GM18870 (cell line): ENCODE measurements at regions not wholly inside any gene's neighbourhood (a gene's known extent, or its start where the extent isn't known, plus 50 kb on each side); places are given as distances from the start of the nearest gene placed in this dataset.
"Not testable (repeated sequence)": the region's sequence is repeated elsewhere in the genome, so short reads cannot be mapped to it uniquely, and the experiment has no call there.

Experiments
- ATAC-seq: cut with Tn5 transposase; IDR thresholded peaks from one replicate; pipeline ENCODE4 v1.9.1; 2021; ENCODE audit warnings: moderate library complexity; ENCODE audit not compliant: unreplicated experiment

DNA sequence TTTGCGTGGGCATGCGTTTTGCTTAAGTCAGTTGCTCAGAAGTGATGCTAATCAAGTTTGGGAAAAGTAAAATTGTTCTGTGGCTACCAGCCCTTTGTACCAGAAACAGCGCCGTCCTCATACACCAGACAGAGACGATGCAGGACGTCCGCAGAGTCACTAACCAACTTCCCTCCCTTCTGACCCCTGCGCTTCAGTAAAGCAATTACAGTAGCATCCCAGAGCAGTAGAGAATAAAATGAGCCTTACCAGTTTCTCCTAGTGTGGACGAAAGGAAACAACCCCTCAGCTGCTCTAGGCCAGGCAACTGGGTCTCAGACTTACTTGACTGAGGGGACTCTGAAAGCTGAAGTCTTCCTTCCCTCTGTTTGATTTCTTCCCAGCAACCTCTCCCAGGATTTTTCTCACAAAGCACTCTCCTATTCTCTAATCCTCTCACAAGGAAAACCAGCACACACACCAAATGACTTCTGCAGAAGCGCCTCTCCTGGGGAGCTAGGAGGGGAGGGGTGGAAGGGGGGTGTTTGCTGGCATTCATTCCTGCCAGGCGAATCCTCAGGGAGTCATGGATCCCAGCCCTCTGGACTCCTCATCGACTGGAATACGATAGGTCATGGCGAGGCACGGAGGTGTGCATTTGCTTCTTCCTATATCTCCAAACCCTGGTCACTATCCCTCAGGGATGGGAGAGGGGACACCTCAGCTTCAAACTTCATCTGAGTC is 56.0 kb upstream of the MID1 start:
- no peak for ATAC-seq

GRCh38 chrX:10677490-10677889 is 57.1 kb upstream of the MID1 start:
- ATAC-seq = no peak

- no peak for ATAC-seq
Observed at GRCh38 chrX:10679387-10679786, 59.0 kb upstream of the MID1 start.

DNA sequence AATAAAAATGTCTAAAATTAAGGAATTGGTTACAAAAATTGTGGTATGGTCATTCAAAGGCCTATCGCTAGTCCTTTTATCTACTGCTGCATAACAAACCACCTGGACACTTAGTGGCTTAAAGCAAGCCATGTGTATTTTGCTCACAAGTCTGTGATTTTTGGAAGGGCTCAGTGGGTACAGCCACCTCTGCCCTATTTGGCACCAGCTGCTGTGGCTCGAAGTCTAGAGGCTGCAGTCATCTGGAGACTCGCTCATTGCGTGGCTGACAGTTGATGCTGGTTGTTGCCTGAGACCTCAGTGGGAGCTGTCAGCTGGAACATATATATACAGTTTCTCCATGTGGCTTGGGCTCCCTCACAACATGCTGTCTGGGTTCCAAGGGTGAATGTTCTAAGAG is 60.8 kb upstream of the MID1 start:
- ATAC-seq = no peak

DNA sequence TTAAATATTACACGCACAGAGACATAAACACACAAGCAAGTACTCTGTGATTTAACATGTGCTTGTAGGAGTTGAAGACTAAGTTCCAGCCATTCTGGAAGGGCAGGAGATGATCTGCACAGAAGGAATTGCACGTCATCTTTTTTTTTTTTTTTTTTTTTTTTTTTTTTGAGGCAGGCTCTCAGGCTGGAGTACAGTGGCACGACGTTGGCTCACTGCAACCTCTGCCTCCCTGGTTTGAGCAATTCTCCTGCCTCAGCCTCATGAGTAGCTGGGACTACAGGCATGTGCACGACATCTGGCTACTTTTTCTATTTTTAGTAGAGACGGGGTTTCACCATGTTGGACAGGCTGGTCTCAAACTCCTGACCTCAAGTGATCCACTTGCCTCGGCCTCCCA is 63.2 kb upstream of the MID1 start:
- ATAC-seq = not testable (repeated sequence)

DNA sequence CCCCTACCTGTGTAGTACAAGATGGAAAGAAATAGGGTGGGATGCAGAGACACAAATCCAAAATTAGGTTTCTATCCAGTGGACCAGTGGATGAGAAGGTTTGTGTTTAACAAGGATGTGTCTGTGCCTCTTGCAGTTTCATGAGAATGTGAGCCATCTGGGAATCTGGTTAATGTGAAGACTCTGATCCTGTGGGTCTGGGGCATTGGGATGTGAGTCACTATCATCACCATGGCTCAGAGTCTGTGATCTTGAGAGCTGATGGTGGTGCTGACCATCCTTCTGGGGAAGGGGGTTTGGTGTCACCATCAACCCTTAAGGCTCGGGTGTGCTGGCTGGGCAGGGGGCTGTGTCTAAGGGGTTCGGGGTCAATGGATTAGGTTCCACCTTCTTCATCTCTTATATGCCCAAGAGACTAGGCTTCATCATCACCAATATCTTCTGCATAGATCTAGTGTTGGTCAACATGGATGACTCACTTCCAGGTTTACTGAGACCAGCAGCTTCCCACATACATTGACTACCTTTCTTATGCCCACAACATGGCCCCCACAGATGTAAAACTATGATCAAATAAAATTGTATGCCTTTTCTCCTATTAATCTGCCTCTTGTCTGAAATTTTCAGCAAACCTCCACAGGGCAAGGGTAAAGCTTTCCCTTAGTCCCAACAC is 65.7 kb upstream of the MID1 start:
- no peak for ATAC-seq

DNA sequence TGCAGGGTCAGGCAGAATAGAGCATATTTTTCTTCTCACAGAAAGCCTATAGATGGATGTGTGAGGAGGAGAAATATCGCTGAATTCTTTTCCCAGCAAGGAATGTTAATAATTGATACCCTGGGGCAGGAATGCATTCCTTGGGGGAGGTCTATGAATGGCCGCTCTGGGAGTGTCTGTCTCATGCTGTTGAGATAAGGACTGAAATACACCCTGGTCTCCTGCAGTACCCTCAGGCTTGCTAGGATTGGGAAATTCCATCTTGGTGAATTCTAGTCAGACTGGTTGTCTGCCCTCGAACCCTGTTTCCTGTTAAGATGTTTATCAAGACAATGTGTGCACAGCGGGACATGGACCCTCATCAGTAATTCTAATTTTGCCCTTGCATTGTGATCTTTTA is 71.4 kb upstream of the MID1 start:
- ATAC-seq = not testable (repeated sequence)

DNA sequence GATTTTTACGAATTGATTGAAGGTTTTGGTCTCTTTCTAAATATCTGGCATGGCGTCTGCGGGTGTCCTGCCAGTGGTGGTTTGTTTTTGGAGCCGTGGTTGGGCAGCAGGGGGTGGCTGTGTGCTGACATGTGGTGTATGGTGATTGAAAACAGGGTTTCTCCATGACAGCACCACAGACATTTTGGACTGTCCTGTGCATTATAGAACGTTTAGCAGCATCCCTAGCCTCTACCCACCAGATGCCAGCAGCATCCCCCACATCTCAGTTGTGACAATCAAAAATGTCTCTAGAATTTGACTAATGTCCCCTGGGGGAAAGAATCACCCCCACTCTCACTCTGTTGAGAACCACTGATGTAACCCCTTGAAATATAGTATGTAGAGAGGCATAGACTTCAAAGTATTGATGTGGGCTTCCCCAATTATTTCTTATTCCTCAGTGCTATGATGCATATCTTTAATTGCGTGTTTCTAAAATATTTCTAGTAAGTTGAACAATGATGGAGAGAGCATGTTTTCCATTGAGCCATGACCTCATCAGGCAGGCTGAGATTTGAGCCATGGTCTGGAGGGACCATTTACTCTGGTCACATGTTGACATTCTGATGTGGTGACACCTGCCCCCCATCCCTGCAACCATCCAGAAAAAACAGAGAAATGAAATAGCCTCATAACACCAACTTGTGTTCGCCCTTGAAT is 77.4 kb upstream of the MID1 start:
- no peak for ATAC-seq

DNA sequence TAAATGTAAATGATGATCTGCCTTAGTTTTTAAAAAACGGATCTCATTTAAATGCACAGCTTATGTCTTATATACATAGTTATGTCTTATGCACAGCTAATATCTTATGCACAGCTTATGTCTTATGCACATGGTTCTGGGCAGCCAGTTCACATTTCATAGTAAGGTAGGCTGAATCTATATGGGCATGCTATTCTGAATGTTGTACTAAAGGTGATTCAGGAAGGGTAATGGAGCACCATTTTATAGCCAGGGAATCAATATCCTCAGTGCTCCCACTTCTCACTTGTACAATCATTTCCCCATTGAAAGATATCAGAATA is 77.9 kb upstream of the MID1 start:
- no peak for ATAC-seq

DNA sequence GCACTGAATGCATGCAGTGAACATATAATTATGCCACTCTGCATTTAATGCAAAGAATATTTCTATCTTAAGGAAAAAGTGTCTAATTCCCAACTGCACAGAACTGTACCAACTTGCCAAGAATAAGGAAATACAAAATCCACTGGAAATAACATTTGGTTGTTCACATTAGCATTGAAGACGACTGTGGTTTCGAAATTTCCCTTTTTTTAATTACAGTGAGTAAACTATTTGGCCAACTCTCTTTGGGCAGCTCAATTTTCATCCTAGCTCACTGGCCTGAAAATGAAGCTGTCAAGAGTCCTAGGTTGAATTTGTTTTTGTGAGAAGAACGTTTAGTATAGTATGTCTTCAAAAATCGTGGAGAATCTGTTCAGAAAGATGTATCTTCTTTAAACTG is 81.6 kb upstream of the MID1 start:
- no peak for ATAC-seq

DNA sequence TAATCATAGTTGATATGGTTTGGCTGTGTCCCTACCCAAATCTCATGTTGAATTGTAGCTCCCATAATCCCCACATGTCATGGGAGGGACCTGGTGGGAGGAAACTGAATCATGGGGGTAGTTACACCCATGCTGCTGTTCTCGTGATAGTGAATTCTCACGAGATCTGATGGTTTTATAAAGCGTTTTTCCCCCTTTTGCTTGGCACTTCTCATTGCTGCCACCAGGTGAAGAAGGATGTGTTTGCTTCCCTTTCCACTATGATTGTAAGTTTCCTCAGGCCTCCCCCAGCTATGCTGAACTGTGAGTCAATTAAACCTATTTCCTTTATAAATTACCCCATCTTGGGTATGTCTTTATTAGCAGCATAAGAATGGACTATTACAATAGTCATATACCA is 86.0 kb upstream of the MID1 start:
- ATAC-seq = not testable (repeated sequence)

DNA sequence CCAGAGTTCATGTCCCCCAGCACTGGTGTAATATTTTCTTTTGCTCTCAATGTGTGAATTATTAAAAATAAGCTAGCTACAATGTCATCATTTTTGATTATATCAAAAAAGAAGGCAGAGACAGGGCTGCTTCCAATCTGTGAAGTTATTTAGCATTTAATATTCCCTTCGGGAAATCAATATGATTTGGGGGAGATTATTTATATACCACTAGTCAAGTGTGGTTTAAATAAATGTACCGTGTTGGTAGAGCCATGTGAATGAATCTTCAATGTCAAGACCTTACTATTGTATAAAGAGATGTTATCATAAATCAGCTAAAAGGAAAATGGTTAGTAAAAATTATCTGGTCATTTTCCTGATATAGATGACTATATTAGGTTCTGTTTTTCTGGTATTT is 87.4 kb upstream of the MID1 start:
- ATAC-seq = no peak

DNA sequence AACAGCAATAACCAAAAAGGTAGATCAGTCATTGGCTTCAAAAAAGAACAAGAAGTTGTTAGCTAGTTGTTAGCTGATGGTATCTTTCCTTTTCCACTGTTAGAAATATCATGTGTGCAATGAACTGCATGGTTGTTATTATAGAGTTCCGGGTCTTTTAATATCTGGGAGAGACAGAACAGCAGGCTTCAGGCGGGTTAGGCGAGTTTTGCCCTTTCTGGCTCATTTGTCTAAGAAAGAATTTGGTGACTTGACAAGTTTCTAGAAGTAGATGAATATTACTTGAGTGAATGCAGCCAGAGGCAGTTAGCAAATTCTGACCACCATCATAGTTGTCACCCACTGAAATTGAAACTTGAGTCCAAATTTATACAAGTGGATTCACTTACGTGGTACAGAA is 88.9 kb upstream of the MID1 start:
- no peak for ATAC-seq

DNA sequence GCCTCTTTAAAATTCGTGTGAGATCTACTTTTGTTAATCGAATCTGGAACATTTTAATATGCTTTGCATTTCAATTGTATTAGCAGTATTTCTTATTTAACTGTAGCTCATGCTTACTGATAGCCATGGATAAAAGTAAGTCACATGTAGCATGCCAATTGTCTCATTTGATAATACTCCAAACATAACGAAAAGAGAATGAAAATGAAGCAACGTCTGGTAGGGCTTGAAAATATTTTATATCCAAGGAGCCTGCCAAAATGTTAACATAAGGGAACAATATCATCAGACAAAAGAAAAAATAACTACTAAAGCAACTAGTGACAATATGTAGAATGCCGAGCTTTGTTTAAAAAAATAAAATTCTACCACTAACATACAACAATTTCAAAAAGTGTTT is 94.1 kb upstream of the MID1 start:
- no peak for ATAC-seq

GRCh38 chrX:10722851-10723250 is 102.5 kb upstream of the MID1 start:
- ATAC-seq = peak; percentile 79

GRCh38 chrX:10725071-10725470 is 104.7 kb upstream of the MID1 start:
- no peak for ATAC-seq

- ATAC-seq = no peak
Observed at GRCh38 chrX:10726647-10727046, 106.3 kb upstream of the MID1 start.

DNA sequence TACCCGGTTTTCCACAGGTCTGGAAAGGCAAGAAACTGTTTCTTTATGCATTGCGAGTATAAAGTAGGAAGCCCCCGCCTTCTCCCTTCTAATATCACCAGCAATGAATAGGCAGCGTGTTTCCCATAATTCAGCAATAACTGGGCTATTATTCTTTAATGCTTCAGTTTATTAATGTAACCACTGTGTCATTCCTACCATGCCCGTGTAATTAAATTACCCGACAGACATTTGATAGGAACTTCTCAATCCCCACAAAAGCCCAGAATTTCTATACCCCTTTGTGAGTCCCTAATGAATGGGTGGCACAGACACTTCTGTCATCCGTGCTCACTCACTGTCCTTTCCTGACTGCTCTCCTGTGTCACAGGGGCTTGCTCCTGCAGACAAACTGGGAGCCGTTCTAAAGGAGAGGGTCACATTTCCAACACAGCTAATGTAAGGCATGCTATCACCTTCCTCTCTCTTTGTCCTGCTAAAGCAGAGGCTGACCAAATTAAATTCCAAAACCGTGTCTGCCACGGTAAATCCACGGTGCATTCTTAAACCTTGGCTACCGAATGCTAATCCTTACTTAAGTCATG is 108.5 kb upstream of the MID1 start:
- ATAC-seq = no peak

- no peak for ATAC-seq
Observed at GRCh38 chrX:10739426-10739825, 119.0 kb upstream of the MID1 start.

- no peak for ATAC-seq
Observed at GRCh38 chrX:10741003-10741402, 120.6 kb upstream of the MID1 start.

- no peak for ATAC-seq
Observed at GRCh38 chrX:10741550-10741949, 121.2 kb upstream of the MID1 start.

DNA sequence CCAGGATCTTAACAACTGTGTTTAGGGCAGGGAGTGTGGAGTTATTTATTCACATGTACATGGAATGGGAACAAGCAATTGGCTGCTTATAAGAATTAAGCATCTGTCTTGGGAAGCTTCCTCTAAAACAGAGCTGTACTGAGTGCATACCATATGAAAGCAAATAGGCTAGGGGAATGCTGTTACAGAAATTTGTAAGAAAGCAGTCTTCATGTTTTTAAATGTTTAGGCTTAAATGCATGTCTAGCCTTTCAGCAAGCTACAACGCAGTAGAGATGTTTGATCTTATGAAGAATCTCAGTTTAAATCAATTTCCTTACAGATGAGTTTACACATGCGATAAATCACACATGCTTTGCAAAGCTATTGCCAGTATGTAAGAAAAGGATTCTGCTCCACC is 123.1 kb upstream of the MID1 start:
- ATAC-seq = no peak
